HG03520 (cell line): ENCODE measurements at regions not wholly inside any gene's neighbourhood (a gene's known extent, or its start where the extent isn't known, plus 50 kb on each side); places are given as distances from the start of the nearest gene placed in this dataset.

ENCODE experiments used
- ATAC-seq: cut with Tn5 transposase; IDR thresholded peaks from one replicate; pipeline ENCODE4 v1.9.1; 2021; ENCODE audit warnings: mild to moderate bottlenecking, moderate library complexity; ENCODE audit not compliant: unreplicated experiment

GRCh38 chr6:23454080-23454976 is 671.7 kb upstream of the NRSN1 start:
- no peak for ATAC-seq

- no peak for ATAC-seq
Measured at GRCh38 chr6:23455754-23456153, 670.3 kb upstream of the NRSN1 start.

GRCh38 chr6:23456396-23456795 is 669.6 kb upstream of the NRSN1 start:
- no peak for ATAC-seq

DNA sequence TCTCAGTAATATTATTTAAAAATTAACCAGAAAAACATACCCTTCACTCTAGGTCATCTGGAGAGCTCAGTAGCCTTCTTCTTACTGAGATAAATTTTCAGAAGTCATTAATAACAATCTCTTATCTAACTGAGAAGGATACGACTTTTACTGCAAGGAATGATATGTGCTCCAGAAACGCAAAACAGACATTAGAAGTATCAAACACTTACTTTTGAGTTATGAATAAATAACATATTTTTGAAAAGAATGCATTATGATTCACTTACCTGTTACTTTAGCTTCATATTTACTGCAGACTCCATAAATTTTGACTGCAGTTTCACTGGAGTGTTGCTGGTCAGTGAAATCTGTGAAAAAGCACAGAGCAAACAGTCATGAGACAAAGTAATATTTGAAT is 668.7 kb upstream of the NRSN1 start:
- no peak for ATAC-seq

- ATAC-seq = no peak
Measured at GRCh38 chr6:23465912-23466311, 660.1 kb upstream of the NRSN1 start.

- ATAC-seq = no peak
Measured at GRCh38 chr6:23477586-23477985, 648.4 kb upstream of the NRSN1 start.

DNA sequence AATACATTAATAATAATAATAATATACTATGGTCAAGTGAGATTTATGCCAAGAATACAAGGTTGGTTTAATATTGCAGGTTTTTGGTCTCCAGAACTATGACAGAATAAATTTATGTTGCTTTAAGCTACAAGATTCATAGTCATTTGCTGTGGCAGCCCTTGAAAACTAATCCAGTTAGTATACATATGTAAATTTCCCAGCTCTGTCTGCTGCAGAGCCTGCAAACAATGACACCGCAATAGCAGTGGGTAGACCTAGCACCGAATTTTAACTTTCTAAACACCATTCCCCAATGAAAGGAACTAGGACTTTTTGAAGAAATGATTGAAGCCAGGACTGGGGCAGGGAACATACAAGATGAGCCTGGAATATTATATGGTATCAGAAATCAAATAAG is 647.7 kb upstream of the NRSN1 start:
- no peak for ATAC-seq

- ATAC-seq = no peak
Measured at GRCh38 chr6:23483896-23484295, 642.1 kb upstream of the NRSN1 start.

- ATAC-seq = no peak
Measured at GRCh38 chr6:23494367-23494766, 631.6 kb upstream of the NRSN1 start.

DNA sequence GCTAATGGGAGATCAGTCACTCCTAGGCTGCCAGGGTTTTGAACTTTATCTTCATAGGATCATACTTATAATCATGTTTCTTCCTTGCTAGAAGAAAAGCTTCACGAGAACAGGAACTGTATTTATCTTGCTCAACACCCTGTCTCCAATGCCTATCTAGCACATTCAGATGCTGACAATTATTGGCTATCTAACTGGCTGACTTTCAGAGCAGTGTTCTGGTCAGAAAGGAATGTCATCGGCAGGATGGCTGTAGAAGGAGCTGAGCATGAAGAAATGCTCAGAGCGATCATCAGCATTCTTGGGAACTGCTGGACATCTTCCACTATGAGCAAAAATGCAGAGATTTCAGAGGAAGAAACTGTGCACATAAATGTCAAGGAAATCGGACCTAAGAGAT is 628.0 kb upstream of the NRSN1 start:
- no peak for ATAC-seq

GRCh38 chr6:23499549-23499948 is 626.5 kb upstream of the NRSN1 start:
- no peak for ATAC-seq

- no peak for ATAC-seq
Measured at GRCh38 chr6:23503173-23503572, 622.8 kb upstream of the NRSN1 start.

- no peak for ATAC-seq
Measured at GRCh38 chr6:23505026-23505425, 621.0 kb upstream of the NRSN1 start.

DNA sequence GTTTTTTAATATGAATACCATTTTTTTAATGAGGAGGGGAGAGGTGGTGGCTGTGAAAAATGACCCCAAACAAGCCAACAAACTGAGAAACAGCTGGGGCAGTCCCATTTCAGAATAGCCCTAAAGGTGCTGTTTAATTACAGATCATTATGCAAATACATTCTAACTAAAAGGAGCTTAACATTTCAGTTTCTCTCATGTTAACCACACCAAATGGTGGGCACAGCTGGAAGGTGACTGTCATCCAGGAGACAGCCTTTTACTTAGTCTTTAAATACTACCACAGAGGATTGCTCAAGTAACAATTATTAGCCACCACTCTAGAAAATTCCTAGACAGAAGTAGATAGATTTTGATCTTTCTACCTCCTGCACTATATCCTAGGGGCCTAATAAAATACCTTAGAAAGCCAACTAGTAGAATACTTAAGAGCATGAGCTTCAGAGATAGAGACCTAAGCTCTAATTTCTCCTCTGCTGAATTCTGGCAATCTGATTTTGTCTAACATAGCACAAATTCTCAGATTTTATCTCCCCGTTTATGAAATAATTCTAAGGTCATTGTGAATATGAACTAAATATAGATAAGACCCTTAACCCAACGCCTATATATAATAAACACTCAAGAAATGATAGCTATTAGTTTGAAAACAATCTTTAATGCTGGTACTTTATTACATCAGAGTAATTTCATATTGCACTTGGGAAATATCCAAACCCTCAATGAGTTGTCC is 615.1 kb upstream of the NRSN1 start:
- ATAC-seq = no peak

- ATAC-seq = no peak
Measured at GRCh38 chr6:23511817-23512216, 614.2 kb upstream of the NRSN1 start.

GRCh38 chr6:23518294-23518693 is 607.7 kb upstream of the NRSN1 start:
- no peak for ATAC-seq

GRCh38 chr6:23522792-23523547 is 603.0 kb upstream of the NRSN1 start:
- ATAC-seq = no peak

- ATAC-seq = no peak
Measured at GRCh38 chr6:23523771-23524170, 602.2 kb upstream of the NRSN1 start.

GRCh38 chr6:23524548-23524947 is 601.5 kb upstream of the NRSN1 start:
- no peak for ATAC-seq

GRCh38 chr6:23526526-23526925 is 599.5 kb upstream of the NRSN1 start:
- no peak for ATAC-seq

GRCh38 chr6:23529902-23530301 is 596.1 kb upstream of the NRSN1 start:
- no peak for ATAC-seq

DNA sequence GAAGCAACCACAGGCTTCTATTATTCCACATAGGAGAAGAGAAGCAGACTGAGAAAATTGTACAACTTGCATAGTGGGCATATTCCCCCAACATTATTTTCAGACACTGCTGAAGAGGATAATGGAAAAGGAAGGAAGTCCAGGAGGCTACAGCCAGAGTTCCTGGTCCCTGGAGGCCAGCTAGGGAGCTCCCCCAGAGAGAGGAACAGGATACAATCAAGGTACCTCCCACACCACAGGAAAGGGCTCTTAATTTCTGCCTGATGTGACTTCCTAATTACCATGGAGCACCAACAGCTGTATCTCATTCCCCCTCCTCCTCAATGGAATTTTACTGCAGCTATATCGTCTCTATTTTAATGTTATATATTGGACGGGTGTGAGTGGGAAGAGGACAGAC is 594.3 kb upstream of the NRSN1 start:
- ATAC-seq = no peak
